Erythroblast (primary cell): ENCODE measurements at regions not wholly inside any gene's neighbourhood (a gene's known extent, or its start where the extent isn't known, plus 50 kb on each side); places are given as distances from the start of the nearest gene placed in this dataset.

ENCODE experiments used
- GATA1 ChIP-seq: IDR thresholded peaks from 2 replicates; pipeline ENCODE4 v1.6.1; 2011; ENCODE audit warnings: low read depth, mild to moderate bottlenecking, control low read depth, low read length, moderate library complexity
- POLR2A ChIP-seq: IDR thresholded peaks from 2 replicates; pipeline ENCODE4 v1.6.1; 2011; ENCODE audit warnings: mild to moderate bottlenecking, low read length

GRCh38 chr17:70314506-70314905 lies 145.2 kb downstream of the KCNJ2 start:
- TF ChIP-seq POLR2A: no peak
- TF ChIP-seq GATA1: no peak
